GM12892 (cell line): ENCODE measurements at regions not wholly inside any gene's neighbourhood (a gene's known extent, or its start where the extent isn't known, plus 50 kb on each side); places are given as distances from the start of the nearest gene placed in this dataset.

Experiments
- DNase-seq: peaks from one replicate; pipeline ENCODE4 v3.0.0; 2011; ENCODE audit not compliant: insufficient read length
- FAIRE-seq: peaks from 2 replicates; lab custom pipeline; 2011; peaks lifted over from hg19 to GRCh38; lab: Jason Lieb, UNC
- POLR2A ChIP-seq: IDR thresholded peaks from 2 replicates; pipeline ENCODE4 v1.6.1; 2011; ENCODE audit warnings: low read depth, low read length, control low read depth
- POLR2AphosphoS5 ChIP-seq: IDR thresholded peaks from 2 replicates; pipeline ENCODE4 v1.6.1; 2011; ENCODE audit warnings: low read depth, low read length, control low read depth
- TAF1 ChIP-seq: IDR thresholded peaks from 2 replicates; pipeline ENCODE4 v1.6.1; 2011; ENCODE audit warnings: low read depth, mild to moderate bottlenecking, control low read depth, low read length, borderline replicate concordance

DNA sequence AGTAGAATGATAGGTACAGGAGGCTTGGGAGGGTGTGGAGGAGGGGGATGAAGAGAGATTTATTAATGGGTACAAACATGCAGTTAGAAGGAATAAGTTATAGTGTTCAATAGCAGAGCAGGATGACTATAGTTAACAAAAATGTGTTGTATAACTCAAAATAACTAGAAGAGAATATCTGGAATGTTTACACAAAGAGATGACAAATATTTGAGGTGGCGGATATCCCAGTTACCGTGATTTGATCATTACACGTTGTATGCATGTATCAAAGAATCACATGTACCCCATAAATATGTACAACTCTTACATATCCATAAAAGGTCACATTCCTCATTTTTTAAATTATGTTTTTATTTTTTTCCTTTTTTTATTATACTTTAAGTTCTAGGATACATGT lies 456.6 kb downstream of the MAGEB5 start:
- FAIRE-seq (no peak), DNase-seq (no peak)
- TF ChIP-seq TAF1, result no peak
- TF ChIP-seq POLR2AphosphoS5, result no peak
- TF ChIP-seq POLR2A, result no peak

DNA sequence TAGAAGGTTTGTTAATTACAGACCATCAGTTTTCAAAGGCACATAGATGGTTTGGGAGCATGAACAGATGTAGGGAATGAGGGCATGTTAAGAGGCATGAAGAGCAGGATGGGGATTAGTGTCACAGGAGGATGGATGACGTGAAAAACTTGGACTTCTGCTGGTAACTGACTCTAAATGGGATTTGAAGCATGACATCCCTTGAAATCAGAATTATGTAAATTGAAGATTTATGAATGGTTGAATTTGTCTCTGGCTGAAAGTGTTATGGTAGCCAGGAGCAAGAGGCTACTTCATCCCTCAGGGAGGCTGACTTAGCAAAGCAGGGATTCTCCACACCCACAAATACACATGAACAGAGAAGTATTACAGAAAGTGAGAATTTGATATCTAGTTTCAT lies 454.6 kb downstream of the MAGEB5 start:
- DNase-seq (no peak), FAIRE-seq (no peak)
- TF ChIP-seq TAF1, result no peak
- no peak for TF ChIP-seq POLR2A
- no peak for TF ChIP-seq POLR2AphosphoS5

DNA sequence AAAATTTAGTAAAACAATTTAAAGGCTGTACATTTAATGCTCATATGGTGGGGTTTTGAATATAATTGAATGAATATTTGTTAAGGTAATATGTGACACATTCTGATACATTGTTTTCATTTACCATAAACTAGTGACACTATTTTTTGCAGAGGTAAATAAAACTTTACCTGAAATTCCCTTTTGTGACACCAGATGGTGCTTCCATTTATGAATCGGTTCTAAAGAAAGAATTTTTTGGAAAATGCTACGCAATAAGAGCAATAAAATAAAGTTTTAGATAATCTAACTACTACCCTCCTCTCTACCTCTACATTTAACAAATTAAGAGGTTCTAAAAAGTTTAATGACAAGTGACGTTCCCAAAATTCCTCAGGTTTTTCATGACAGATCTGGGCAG lies 448.9 kb downstream of the MAGEB5 start:
- TF ChIP-seq POLR2A (no peak), TAF1 (no peak), POLR2AphosphoS5 (no peak)
- FAIRE-seq (no peak), DNase-seq (no peak)

DNA sequence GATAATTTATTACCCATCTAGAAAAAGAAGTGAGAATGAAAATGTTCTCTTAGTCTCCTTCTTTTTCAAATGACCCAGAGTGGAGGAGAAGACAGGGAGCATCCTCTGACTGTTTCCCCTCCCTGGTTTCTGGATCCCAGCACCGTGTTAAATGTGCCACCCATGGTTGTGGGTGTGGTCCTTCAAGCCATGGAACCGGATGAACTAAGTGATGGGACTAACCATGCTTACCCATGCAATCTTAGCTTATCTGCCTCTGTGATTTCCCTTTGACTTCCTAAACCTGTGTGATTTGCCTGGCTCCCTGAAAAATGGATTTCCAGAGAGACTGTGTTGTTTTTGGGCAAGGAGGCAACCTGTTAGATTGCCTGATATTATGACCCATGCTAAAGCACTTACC lies 437.1 kb downstream of the MAGEB5 start:
- no peak for DNase-seq
- TF ChIP-seq POLR2A, result no peak
- no peak for TF ChIP-seq TAF1
- no peak for TF ChIP-seq POLR2AphosphoS5
- FAIRE-seq, result no peak

DNA sequence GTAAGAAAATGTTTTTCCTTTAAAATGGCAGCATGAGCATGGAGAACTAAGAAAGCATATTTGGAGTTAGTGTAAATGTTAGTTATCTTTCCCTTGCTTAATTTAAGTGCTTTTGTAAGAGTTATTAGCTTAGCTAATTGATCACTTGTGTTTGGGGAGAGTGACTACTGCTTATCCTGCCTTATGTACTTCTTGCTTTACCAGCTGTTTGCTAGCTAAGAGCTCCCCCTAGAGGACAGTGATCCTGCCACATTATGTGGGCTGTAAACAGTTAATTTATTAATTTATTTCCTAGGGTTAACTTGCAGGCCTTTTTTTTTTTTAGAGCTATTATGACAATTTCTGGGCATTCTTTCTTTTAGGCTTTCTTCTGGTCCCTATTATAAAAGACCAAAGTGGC lies 435.8 kb downstream of the MAGEB5 start:
- no peak for FAIRE-seq
- DNase-seq, result no peak
- TF ChIP-seq POLR2A (no peak), TAF1 (no peak), POLR2AphosphoS5 (no peak)

DNA sequence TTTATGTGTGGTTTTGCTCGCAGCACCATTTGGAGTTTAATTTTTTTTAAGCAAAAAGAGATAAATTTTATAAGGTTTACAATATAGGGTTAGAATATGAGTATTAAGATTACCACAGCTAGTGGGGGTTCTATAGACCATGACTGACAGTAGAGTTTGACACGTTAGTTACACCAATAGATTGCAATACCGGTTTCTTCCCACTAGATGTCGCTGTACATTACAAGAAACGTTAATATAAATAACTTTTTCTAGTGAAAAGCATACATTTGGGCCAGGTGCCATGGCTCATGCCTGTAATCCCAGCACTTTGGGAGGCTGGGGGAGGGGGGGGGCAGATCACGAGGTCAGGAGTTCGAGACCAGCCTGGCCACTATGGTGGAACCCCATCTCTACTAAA lies 433.6 kb downstream of the MAGEB5 start:
- FAIRE-seq, result no peak
- no peak for DNase-seq
- TF ChIP-seq POLR2A, result no peak
- no peak for TF ChIP-seq TAF1
- TF ChIP-seq POLR2AphosphoS5, result no peak

DNA sequence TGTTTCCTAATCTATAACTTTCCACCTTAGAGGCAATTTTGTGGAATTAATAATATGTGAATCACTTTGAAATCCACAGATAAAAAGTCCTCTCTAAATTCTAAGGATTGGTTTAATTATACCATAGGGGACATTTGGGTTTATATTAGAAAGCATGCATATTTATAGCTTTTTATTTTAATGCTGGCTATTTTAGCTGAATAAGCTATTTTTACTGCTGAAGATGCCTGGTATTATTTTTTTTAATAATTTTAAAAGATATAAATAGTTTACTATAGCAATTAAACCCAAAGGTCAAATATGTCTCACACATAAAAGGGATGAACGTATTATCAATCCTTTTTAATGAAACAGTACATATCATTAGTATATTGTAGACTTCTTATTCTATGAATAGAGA lies 415.4 kb downstream of the MAGEB5 start:
- DNase-seq (no peak), FAIRE-seq (no peak)
- TF ChIP-seq TAF1 (no peak), POLR2AphosphoS5 (no peak), POLR2A (no peak)

DNA sequence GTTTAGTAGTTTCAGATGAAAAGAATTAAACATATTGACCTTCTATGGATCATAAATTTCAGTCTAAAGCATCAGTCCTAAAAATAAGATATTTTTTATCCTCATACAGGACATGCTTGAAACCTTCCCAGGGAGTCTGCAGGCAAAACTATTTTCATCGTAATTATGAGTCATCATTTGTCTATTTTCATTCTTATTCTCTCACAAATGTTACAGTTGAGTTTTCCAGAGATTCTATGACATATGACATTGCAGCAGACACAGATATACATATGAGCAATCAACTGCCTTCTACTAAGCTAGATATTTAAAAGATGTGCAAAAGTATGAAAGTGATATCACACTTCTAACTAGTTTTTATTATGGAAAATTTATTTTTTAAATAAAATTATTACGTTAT lies 398.0 kb downstream of the MAGEB5 start:
- FAIRE-seq, result no peak
- DNase-seq, result no peak
- TF ChIP-seq POLR2A (no peak), TAF1 (no peak), POLR2AphosphoS5 (no peak)

DNA sequence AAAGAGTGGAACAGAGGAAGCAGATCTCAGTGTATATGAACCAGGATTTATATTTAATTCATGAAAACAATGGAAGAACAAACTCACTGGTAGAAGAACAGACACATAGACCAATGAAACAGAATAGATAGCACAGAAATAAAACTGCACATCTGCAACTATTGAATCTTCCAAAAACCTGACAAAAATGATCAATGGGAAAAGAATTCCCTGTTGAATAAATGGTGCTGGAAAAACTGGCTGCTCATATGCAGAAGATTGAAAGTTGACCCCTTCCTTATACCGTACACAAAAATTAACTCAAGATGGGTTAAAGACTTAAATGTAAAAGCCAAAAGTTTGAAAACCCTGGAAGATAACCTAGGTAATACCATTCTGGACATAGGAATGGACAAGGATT lies 391.0 kb downstream of the MAGEB5 start:
- FAIRE-seq (no peak), DNase-seq (no peak)
- TF ChIP-seq POLR2AphosphoS5 (no peak), TAF1 (no peak), POLR2A (no peak)

DNA sequence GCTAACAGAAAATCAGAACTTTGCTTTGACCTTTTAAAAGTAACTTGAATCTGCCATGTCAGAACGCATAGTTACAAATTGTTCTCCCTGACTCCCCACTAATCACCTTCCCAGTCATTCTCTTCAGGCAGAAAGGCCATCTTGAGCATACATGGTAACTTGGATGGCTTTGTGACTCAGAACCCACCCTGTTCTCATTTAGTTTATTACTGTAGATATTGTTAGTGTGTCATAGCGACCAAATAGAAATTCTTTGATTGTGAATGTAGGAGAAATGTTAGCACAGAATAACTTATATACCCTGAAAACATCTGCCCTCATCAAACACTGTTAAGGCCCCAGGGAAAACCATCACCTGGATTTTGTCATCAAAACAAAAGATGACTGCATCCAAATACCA lies 382.0 kb downstream of the MAGEB5 start:
- no peak for FAIRE-seq
- no peak for DNase-seq

DNA sequence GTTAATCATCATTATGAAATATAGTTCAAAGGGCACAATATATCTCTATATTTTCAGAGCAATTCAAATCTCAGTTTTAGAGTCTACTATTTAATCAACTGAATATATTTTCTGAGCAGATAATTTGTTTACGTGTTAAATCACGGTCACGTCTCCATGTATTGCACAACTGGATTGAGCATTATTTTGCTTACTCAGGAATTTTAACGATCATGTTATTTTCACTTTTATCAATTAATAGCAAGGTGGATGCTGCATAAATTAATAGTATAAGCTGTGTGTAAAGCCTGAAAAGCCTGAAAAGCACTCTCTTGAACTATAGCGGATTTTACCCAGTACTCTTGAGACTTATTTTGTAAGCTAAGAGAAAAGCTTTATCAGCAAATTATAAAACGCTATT lies 374.9 kb downstream of the MAGEB5 start:
- DNase-seq, result no peak
- FAIRE-seq, result no peak
- TF ChIP-seq POLR2AphosphoS5, result no peak
- TF ChIP-seq POLR2A, result no peak
- TF ChIP-seq TAF1, result no peak

More for the DNA sequence above, 382.0 kb downstream of the MAGEB5 start:
- no peak for TF ChIP-seq POLR2AphosphoS5
- TF ChIP-seq POLR2A, result no peak
- no peak for TF ChIP-seq TAF1

DNA sequence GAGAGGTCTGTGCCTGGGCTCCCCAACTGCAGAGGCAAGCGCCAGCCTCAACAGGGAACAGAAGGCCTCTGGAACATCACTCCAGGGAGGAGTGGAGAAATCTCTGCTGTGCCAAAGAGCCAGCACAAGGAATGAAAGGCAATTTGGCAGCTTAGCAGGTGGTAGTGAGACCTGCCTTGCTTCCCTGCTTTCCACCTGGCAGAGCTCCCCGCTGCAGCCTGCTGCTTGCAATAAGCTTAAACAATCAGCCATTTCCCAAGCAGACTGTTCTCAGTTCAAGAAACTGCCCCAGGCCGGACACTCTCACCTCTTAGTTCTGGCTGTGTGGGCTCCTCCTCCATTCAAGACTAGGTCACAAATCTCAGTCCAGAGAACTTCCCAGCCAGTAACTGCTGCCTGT lies 370.6 kb downstream of the MAGEB5 start:
- DNase-seq (no peak), FAIRE-seq (no peak)
- no peak for TF ChIP-seq POLR2AphosphoS5
- no peak for TF ChIP-seq POLR2A
- TF ChIP-seq TAF1, result no peak

DNA sequence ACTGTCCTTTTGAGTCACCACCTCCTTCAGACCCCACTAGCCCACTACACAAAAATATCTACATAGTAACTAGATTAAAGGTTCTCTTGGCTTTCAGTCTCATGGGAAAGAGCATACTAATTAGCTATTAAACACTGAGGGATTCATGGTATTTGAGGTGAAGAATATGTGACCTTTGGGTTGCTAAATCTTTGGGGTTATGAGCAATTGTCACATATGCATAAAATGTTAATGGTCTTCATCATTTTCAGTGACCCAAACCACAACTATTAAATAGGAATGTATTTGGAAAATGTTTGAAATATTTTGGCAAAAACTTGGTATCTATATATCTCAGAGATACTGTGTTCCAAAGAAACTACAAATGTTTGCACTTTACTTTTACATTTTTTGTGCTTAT lies 365.1 kb downstream of the MAGEB5 start:
- FAIRE-seq (no peak), DNase-seq (no peak)
- TF ChIP-seq POLR2A (no peak), POLR2AphosphoS5 (no peak), TAF1 (no peak)
